ENCODE measurements at regions not wholly inside any gene's neighbourhood (a gene's known extent, or its start where the extent isn't known, plus 50 kb on each side); places are given as distances from the start of the nearest gene placed in this dataset.

GRCh38 chr6:48177786-48178185 lies 66.8 kb upstream of the PTCHD4 start:
- DNase-seq (ENCODE audit: low read depth, low spot score), result no peak
- no peaks in the 10 kb centered on the region for H3K27me3 ChIP-seq (ENCODE audit: control insufficient read depth, insufficient read depth, low read length)
- no CpG with 5 or more reads among the region's 3 CpGs for WGBS (ENCODE audit: insufficient coverage, insufficient read length)
- H3K36me3 ChIP-seq (ENCODE audit: control insufficient read depth, insufficient read depth, low read length), result no peaks in the 10 kb centered on the region
- no peaks in the 10 kb centered on the region for H3K9me3 ChIP-seq (ENCODE audit: control insufficient read depth, insufficient read depth, low read length)
- no peaks in the 10 kb centered on the region for H3K4me1 ChIP-seq (ENCODE audit: control insufficient read depth, insufficient read depth, low read length)
- no peak overlapping the region for H3K4me3 ChIP-seq (ENCODE audit: low read length)
- no peak overlapping the region for H3K27ac ChIP-seq (ENCODE audit: low read length)

GRCh38 chr6:48176645-48177308 lies 65.8 kb upstream of the PTCHD4 start:
- H3K9me3 ChIP-seq (ENCODE audit: control insufficient read depth, insufficient read depth, low read length), result no peaks in the 10 kb centered on the region
- no peak overlapping the region for H3K4me3 ChIP-seq (ENCODE audit: low read length)
- WGBS (ENCODE audit: insufficient coverage, insufficient read length), result no CpG with 5 or more reads among the region's 6 CpGs
- H3K27me3 ChIP-seq (ENCODE audit: control insufficient read depth, insufficient read depth, low read length), result no peaks in the 10 kb centered on the region
- no peaks in the 10 kb centered on the region for H3K4me1 ChIP-seq (ENCODE audit: control insufficient read depth, insufficient read depth, low read length)
- no peak overlapping the region for H3K27ac ChIP-seq (ENCODE audit: low read length)
- no peak for DNase-seq (ENCODE audit: low read depth, low spot score)
- H3K36me3 ChIP-seq (ENCODE audit: control insufficient read depth, insufficient read depth, low read length), result no peaks in the 10 kb centered on the region

GRCh38 chr6:48169635-48170034 lies 58.6 kb upstream of the PTCHD4 start:
- DNase-seq (ENCODE audit: low read depth, low spot score), result no peak
- Histone ChIP-seq H3K36me3 (ENCODE audit: control insufficient read depth, insufficient read depth, low read length) (no peaks in the 10 kb centered on the region), H3K27ac (ENCODE audit: low read length) (no peak overlapping the region), H3K9me3 (ENCODE audit: control insufficient read depth, insufficient read depth, low read length) (no peaks in the 10 kb centered on the region), H3K4me1 (ENCODE audit: control insufficient read depth, insufficient read depth, low read length) (no peaks in the 10 kb centered on the region), H3K4me3 (ENCODE audit: low read length) (no peak overlapping the region), H3K27me3 (ENCODE audit: control insufficient read depth, insufficient read depth, low read length) (no peaks in the 10 kb centered on the region)
- no CpG with 5 or more reads among the region's 1 CpG for WGBS (ENCODE audit: insufficient coverage, insufficient read length)
